GM18873 (cell line): ENCODE measurements at regions not wholly inside any gene's neighbourhood (a gene's known extent, or its start where the extent isn't known, plus 50 kb on each side); places are given as distances from the start of the nearest gene placed in this dataset.
"Not testable (repeated sequence)": the region's sequence is repeated elsewhere in the genome, so short reads cannot be mapped to it uniquely, and the experiment has no call there.

Source experiments
- ATAC-seq: cut with Tn5 transposase; IDR thresholded peaks from one replicate; pipeline ENCODE4 v1.9.1; 2021; ENCODE audit warnings: mild to moderate bottlenecking, moderate library complexity, moderate number of reproducible peaks; ENCODE audit not compliant: unreplicated experiment, low FRiP score

DNA sequence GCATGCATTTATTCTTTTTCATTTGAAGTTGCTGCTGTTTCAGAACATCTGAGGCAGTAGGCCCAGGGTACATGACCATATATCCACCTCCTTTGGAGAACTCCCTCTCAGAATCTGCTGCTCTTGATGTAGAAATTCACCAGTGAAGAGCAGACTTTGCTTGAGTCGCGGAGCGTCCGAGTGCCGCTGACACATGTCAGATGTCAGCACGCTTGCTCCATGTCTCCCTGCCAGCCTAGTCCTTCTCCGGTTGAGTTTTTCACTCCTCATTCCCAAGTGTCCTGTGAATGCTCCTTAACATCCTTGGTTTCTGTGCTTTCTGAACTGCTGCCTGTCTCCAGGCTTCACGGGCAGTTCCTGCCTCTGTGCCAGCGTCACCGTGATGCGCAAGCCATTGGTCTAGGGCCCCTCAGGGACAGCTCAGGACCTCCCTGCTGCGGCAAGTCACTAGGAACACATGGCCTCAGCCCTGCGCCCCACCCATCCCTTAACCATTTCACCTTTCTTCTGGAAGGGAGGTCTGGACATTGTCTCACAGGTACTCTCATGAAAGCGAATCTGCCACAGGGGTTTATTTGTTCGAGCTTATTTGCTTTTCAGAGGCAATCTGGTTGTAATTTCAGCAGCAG, 93.1 kb upstream of the RBPJ start:
- no peak for ATAC-seq

DNA sequence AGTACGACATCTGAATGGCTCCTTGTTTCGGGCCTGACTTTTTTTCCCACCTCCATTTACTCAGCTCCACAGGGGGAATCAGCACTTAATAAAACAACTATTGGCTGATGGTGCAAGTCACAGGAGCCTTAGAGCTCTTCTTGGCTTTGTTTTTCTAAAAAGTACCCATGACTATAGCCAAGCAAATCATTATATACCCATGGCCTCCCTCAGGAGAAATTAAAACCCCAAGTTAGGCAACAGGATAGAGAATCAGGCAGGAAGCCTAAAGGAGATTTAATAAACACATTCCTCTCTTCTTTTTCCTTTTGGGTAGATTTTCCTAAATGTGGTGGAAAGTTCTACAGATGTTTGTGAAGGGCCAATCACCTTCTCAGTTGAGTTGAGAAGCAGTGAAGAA, 91.9 kb upstream of the RBPJ start:
- no peak for ATAC-seq

DNA sequence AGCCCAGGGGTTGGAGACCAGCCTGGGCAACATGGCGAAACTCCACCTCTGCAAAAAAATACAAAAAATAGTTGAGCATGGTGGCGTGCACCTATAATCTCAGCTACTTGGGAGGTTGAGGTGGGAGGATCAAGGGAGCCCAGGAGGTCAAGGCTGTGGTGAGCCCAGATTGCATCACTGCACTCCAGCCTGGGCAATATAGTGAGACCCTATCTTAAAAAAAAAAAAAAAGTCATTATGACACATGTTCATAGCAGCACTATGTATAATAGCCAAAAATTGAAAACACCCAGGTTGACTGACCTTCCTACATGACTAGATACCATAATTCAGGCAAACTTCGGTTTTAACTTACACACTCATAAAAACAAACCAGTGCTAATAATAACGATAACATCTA, 90.8 kb upstream of the RBPJ start:
- ATAC-seq, result no peak

DNA sequence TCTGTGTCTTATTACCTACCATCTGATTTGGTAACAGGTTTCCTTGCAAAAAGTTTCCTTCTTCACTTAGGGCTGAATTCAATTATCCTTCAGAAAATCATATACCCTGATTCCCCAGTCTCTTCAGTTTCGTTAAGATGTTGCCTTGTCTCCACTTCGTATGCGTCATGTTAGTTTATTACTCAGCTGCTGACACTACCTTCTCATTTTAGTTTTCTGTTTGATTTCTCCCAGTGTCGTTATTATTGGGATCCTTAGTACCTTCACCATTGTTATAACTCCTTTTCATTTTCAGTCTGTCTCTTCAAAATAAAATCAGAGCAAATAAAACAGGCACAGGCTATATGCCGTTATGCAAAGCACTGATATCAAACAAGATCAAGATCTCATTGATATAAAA, 87.5 kb upstream of the RBPJ start:
- ATAC-seq, result no peak

DNA sequence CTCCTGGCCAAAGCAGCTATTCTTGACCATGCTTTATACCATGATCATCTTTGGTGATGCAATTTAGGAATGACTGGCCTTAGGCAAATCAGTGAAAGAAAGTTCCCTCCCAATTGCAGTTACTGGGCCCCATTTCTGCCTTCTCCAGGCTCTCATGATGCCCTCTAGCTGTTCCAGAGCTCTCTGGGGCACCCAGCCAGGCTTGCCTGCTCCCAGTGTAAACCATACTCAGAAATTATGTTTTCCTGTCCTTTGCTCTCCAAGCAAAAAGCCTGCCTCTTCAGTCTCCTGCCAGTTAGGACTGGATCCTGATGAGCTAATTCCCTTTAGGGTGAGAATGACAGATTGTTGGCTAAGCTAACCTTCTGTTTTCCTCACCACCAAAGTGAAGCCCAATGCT, 85.3 kb upstream of the RBPJ start:
- no peak for ATAC-seq

DNA sequence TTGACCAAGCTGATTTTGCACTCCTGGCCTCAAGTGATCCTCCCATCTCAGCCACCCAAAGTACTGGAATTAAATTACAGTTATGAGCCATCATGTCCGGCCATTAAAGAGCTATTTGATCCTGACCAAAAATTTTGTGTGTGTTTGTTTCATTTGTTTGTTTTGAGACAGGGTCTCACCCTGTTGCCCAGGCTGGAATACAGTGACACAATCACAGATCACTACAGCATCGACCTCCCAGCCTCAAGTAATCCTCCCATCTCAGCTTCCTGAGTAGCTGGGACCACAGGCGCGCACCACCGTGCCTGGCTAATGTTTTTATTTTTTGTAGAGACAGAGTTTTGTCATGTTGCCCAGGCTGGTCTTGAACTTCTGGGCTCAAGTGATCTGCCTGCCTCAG, 82.9 kb upstream of the RBPJ start:
- no peak for ATAC-seq

DNA sequence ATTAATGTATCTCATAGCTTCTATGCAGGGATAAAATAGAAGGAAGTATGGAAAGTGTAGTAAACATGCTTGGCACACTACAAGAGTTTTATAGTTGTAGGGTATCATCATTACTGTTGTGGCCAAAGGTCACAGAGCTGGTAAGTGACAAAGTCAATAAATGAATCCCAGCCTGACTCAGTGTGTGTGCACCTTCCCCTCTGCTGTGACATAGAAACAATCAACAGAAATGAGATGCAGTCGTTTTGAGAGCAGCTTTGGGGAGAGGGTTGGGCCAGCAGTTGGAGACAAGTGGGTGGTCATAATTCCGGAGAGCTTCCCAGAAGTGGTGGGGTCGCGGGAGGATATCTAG, 82.4 kb upstream of the RBPJ start:
- no peak for ATAC-seq

DNA sequence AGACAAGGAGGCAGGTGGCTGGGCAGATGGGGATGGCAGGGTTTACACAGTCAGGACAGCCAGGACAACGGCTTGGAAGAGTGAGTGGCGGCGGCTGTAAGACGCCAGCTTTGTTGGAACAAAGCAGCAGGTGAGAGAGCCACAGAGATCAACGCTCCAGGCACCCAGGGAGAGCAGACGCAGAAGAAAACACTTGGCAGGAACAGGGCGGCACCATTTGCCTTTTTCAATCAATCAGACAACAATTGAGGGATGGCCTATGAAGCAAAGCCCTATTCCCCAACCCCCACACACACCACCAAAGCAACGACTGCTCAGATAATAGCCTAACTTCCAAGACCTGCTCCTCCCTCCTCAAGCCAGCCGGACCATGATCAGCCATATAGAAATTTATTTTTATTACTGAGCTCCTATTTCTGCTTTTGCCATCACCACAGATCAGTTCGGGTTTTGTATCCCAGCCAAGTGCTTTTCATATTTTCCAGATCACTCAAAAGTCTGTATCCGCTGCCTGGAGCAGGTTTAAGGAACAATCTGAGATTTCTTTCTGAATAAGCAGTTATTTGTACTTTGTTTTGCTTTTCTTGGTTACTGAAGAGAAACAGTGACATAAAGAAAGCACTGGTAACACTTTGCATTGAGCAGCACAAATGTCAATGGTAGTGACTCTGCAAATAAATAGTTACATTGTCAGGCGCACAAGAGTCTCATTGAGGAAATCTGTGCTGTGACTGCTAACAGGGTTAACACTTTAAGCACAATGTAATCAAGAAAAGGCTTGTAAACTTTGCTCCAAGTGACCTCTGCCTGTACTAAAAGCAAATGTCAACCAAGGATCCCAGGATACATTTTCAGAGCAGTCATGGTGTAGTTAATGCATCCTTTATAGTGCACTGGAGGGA, 81.8 kb upstream of the RBPJ start:
- no peak for ATAC-seq

DNA sequence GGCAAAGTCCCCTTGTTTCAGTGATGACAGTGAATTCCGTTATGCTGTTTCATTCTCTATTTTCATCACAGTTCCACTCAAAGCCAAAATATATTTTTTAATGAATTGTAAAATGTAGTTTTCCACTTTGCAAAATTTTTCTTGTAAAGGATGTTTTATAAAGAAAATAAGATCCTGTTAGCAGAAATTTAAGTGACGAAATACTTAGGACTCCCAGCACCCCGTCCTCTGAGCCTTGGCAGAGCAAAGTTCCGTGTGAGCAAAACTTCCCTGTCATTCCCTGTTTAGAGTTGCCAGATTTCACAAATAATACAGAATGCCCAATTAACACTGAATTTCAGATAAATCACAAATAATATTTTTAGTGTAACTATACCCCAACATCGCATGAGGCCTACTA, 81.0 kb upstream of the RBPJ start:
- no peak for ATAC-seq

DNA sequence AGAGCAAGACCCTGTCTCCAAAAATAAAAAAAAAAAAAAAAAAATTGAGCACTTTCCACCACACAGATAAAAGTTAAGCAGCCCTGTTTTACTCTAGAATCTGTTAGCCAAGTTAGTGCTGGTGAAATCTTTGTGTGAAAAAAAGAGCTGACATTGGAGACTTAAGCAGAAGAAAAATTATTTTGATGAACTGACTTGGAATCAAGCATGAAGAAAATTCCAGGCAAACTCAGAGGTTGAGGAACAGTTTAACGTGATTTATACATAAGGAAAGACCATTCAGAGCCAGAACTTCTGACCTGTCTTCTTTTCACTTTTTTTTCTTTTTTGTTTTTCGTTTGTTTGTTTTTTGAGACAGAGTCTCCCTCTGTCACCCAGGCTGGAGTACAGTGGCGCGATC, 79.6 kb upstream of the RBPJ start:
- ATAC-seq, result no peak

DNA sequence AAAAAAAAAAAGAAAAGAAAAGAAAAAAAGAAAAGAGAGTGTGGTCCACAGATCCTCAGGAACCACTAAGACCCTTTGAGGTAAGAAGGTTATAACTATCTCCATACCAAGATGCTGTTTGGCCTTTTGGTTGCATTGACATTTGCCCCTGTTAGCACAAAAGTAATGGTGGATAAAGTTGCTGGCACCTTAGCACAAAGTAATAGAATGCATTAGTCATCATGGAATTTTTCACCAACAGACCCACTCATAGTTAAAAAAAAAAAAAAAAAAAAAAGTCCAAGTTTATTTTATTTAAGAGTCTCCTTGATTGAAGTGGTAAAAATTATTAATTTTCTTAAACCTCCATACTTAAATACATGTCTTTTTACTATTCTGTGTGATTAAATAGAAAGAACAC, 78.4 kb upstream of the RBPJ start:
- no peak for ATAC-seq

DNA sequence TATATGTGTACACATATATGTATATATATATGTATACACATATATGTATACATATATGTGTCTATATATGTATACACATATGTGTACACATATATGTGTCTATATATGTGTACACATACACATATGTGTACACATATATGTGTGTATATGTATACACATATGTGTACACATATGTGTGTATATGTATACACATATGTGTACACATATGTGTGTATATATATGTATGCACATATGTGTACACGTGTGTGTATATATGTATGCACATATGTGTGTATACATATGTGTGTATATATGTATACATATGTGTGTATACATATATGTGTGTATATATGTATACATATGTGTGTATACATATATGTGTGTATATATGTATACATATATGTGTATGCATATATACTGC, 76.7 kb upstream of the RBPJ start:
- ATAC-seq, result not testable (repeated sequence)

DNA sequence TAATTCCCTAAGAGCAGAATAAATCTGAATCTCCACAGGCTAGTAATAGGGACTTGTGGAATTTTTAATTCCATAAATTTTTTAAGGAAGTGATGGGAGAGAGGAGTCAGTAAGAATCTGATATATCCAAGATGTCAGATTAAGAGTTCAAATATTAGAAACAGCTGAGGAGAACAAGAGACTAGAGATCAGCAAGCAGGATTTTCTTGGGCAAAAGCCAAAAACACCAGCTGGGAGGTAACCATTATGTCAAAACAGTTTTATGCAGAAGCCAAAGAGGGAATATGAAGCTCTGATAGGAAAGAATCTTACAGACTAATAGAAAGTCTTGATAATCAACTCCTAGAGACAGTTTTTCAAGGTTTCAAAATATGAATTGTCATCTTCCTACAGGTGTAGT, 72.2 kb upstream of the RBPJ start:
- no peak for ATAC-seq

DNA sequence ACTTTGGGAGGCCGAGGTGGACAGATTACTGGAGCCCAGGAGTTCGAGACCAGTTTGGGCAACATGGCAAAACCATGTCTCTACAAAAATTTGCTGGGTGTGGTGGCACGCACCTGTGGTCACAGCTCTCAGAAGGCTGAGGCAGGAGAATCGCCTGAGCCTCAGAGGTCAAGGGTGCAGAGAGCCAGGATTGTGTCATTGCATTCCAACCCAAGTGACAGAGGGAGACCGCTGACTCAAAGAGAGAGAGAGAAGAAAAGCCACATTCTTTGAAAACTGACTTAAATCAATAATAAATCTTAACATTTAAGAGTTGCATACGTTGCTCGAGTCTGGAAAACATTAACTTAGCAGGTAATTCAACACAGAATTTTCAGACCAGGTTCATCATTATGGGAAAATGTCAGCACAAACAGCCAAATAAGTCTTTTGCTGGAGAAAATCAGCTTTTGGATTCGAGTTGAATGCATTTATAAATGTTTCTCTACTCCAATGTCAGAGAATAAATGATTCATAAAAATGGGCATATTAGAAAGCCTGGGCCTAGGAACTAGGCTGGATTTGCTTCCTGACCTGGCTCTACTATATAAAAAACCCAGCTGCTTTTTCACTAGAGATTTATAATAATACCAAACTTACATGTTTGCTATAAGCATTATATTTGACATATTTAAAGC, 68.3 kb upstream of the RBPJ start:
- peak; percentile 76 for ATAC-seq

DNA sequence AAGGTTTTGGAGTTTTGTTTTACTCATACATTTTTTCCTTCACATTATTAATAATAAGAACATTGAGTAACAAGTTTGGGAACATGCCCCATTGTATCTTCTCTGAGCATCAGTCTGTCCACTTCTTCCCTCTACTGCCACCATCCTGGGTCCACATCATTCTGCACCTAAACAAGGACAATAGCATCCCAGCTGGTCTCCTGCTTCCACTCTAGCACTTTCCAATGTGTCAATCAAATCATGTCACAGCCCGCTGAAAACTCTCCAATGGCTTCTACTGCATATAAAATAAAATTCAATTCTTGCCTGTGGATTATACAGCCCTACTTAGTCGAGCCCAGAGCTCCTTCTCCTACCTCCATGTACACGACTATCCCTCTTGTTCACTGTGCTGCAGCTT, 66.8 kb upstream of the RBPJ start:
- no peak for ATAC-seq

DNA sequence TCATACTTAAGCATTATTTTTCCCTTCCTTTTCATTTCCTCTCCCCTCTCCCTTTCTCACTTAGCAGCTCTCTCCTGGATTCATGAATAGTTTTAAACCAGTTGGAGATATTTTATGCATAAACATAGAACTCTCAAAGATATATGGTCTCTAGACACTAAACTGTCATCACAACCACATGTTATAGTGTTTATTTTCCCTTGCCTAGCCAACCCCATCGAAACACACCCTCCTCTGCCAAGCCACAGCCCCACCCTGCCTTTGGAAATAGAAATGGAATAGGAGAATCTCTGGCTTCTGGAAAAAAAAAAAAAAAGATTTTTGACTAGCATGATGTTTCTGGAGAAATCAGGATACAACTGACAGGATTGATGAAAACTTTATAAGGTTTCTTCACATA, 64.8 kb upstream of the RBPJ start:
- ATAC-seq, result no peak

DNA sequence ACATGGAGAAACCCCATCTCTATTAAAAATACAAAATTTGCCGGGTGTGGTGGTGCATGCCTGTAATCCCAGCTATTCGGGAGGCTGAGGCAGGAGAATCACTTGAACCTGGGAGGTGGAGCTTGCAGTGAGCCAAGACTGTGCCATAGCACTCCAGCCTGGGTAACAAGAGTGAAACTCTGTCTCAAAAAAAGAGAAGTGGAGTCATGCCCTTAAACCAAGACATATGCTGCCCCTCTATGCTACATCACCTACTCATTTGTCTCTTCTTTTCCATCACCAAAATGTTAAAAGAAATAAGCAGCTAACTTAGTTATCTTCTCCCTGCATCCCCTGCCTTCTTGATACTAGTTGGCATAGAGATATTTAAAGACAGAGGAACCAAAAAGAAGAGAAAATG, 63.4 kb upstream of the RBPJ start:
- ATAC-seq, result not testable (repeated sequence)

DNA sequence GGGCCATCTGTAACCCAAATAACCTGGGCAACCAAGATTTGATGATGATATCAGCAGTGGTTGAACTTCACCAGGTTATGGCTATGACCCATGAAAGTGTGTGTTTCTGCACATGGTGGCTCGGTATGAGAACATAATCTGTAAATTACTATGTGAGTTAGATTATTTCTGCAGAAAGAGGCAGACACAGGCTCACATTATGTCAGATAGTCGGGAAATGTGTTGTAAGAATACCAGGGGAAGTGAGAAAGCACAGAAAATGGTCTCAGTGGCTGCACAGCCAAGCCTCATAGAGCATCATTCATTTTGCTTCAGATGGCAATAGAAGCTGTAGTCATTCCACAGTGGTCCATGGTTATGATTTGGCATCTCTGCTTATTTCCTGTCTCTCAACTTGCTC, 63.0 kb upstream of the RBPJ start:
- ATAC-seq, result peak; percentile 53

DNA sequence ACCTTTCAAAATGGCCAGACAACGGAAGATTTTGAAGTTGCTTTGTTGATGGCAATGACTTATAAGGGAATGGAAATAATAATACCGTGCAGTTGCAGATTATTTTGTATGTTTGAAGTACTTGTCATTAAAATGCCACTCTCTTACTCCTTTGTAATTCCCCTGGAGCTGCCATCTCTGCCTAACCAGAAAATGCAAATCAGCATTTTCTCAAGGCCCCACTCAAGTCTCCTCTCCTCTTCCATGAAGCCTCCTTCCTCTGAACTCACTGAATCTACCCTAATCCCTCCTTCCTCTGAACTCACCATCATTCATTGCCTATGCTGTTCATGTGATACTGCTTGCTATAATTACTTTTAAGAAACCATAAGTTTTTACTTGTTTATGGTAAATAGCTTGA, 60.2 kb upstream of the RBPJ start:
- no peak for ATAC-seq

DNA sequence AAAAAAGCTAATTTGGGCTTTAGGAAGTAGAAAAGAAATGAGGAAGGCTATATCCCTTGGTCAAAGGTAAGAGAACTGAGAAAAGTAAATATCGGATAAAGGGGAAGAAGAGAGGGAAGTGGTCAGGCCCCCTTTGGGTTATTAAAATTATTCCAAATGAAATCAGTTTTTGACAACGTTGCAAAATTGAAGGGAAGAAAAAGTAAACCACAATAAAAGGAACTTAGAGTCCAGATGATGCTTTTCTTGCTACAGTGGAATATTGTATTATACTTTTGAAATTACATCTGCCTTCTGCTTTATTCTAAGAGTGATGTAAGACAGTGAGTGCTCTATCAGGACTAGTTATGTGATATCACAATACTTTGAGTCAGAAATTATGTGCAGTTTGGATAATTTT, 59.4 kb upstream of the RBPJ start:
- no peak for ATAC-seq

DNA sequence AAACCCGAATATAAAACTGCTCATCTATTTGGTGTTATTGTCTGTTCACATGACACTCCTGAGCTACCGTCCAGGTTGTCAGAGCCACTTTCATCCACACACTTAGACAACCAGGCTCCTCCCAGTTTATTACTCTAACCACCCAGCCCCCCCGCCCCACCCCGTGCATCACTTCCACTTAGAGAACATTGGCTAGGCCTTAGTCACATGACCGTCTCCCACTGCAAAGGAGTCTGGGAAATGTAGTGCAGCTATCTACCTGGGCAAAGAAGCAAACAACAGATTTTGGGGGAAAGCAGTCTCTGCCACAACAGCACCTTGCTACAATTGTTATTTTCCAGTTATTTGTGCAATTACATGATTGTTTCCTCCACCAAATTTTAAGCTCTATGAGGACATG, 57.6 kb upstream of the RBPJ start:
- no peak for ATAC-seq

DNA sequence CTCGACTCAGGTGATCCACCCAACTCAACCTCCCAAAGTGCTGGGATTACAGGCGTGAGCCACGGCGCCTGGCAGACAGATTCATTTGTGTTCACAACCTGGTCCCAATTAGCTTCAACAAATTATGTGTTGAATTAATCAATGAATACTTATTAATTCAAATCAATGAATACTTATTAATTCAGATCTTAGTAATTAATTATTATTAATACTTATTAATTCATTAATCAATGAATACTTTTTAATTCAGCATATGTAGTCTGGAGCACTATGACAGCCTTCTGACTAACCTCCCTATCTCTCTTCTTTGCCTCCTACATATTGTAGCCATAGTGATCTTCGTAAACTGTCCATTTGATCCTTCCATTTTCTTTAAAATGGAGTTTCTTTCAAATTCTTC, 56.7 kb upstream of the RBPJ start:
- no peak for ATAC-seq
